ENCODE measurements at regions not wholly inside any gene's neighbourhood (a gene's known extent, or its start where the extent isn't known, plus 50 kb on each side); places are given as distances from the start of the nearest gene placed in this dataset.

- TF ChIP-seq CTCF (IDR thresholded peaks at IDR 0.05; ENCODE audit: low read depth, low read length, poor library complexity, severe bottlenecking) (no peak), EZH2phosphoT487 (IDR thresholded peaks at IDR 0.05; ENCODE audit: borderline replicate concordance, low read length) (no peak)
Observed at GRCh38 chr4:124783847-124784246, 71.3 kb upstream of the ANKRD50 start.

Data from DOHH2 (cell line).